ENCODE measurements at regions not wholly inside any gene's neighbourhood (a gene's known extent, or its start where the extent isn't known, plus 50 kb on each side); places are given as distances from the start of the nearest gene placed in this dataset.

DNA sequence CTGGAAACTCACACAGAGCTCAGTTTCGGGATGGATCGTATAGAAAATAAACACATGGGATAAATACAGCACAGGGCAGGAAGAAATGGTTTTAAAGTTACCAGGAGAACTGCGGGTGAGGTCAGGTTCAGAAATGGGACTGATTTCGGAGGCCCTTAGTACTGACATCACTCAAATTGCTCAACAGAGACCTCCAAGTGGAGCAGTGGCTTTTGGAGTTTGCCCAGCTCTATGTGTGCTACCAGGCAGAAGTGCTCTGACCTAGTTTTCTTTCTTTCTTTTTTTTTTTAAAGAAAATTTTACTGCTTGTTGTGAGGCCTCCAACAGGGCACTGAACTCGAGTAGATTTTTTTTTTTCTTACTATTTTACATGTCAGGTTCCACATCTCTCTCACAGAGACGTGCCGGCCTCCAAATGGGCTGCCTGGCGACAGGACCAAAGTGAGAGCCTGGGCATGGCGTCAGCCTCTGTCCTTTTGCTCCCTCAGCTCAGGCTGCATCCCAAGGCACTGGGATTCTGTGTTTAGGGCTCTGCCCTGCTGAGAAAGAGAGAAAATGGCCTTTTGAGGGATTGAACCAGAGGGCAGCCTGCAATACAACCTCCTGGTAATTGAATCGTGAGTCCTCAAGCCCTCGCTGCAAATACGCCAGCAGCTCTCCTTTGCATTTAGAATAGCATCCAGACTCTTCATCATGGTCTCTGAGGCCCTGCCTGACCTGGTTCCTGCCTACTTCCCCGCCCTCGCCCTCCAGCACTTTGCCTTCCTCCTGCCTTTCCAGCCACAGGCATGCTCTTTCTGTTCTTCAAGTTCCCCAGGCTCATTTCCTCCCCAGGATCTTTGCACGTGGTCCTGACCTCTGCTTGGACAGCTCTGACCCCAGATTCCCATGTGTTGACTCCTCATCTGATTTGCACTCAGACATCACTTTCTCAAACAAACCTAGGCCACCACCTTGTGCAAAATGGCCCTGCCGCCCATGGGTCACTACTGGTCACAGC lies 173.5 kb downstream of the FGF1 start:
- H3K4me1 ChIP-seq (ENCODE audit: control insufficient read depth, extremely low read depth, insufficient read depth, low read length), result peaks cover 52% of the 10 kb centered on the region
- no peaks in the 10 kb centered on the region for H3K9me1 ChIP-seq (replicated peaks; ENCODE audit: control insufficient read depth, extremely low read depth, insufficient read depth, low read length)
- H3K4me3 ChIP-seq (replicated peaks in 1 of 3; ENCODE audit: insufficient read depth in 1 of 3, low read depth in 1 of 3, low read length in 3 of 3), result no peak overlapping the region
- CTCF ChIA-PET, result interaction anchor here (1.4 kb wide), 1 partner anchor 31 kb away, joined by 3 read pairs; no protein-coding TSS in a partner anchor
- dilution Hi-C loops (cut with MboI; ENCODE audit: extremely low pct_ligation_motif_present, low sequenced_read_pairs), result no loop called here
- POLR2A ChIA-PET, result interaction anchor here (0.6 kb wide), 1 partner anchor 196 kb away, joined by 3 read pairs; no protein-coding TSS in a partner anchor
- DNase-seq (ENCODE audit: low read depth, low spot score), result no peak
- no peak overlapping the region for H3K4me2 ChIP-seq (ENCODE audit: insufficient read depth, low read length)
- H3K27me3 ChIP-seq (ENCODE audit: control insufficient read depth in 2 of 2, insufficient read depth in 2 of 2, low read length in 2 of 2), result no peaks in the 10 kb centered on the region
- H4K20me1 ChIP-seq (replicated peaks; ENCODE audit: control insufficient read depth, extremely low read depth, insufficient read depth, low read length), result no peaks in the 10 kb centered on the region
- TF ChIP-seq POLR2AphosphoS5 (IDR thresholded peaks at IDR 0.05; ENCODE audit: insufficient read depth, low read depth, low read length) (peak; percentile 49), JUN (IDR thresholded peaks at IDR 0.05; ENCODE audit: borderline replicate concordance, insufficient read depth, insufficient read length, low read depth) (no peak), GATA2 (IDR thresholded peaks at IDR 0.05; ENCODE audit: insufficient read depth, insufficient read length, low read depth, low read length) (peak; percentile 65), MYC (IDR thresholded peaks at IDR 0.05; ENCODE audit: low read depth, low read length) (no peak)
- TF ChIP-seq, protein P1, sequence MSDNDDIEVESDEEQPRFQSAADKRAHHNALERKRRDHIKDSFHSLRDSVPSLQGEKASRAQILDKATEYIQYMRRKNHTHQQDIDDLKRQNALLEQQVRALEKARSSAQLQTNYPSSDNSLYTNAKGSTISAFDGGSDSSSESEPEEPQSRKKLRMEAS (IDR thresholded peaks at IDR 0.05; ENCODE audit: insufficient read depth, insufficient read length), result peak; percentile 57
- H3K79me2 ChIP-seq (ENCODE audit: control insufficient read depth, insufficient read depth, low read length), result no peaks in the 10 kb centered on the region
- H2AFZ ChIP-seq (ENCODE audit: low read depth, low read length), result no peak overlapping the region
- no peak overlapping the region for H3K9ac ChIP-seq (replicated peaks; ENCODE audit: extremely low read depth, insufficient read depth, low read length)
- peak; percentile 59 for FAIRE-seq
- no peaks in the 10 kb centered on the region for H3K36me3 ChIP-seq (ENCODE audit: control insufficient read depth in 2 of 2, extremely low read depth in 1 of 2, insufficient read depth in 2 of 2, low read length in 2 of 2)
- H3K9me3 ChIP-seq (replicated peaks; ENCODE audit: control insufficient read depth, insufficient read depth, low read length), result no peaks in the 10 kb centered on the region
- no TSS peak for BruUV-seq (replicated peaks)
- no peak overlapping the region for H3K27ac ChIP-seq (ENCODE audit: insufficient read depth, low read depth, low read length)
- intact Hi-C loops (cut with micrococcal nuclease), result no loop called here

DNA sequence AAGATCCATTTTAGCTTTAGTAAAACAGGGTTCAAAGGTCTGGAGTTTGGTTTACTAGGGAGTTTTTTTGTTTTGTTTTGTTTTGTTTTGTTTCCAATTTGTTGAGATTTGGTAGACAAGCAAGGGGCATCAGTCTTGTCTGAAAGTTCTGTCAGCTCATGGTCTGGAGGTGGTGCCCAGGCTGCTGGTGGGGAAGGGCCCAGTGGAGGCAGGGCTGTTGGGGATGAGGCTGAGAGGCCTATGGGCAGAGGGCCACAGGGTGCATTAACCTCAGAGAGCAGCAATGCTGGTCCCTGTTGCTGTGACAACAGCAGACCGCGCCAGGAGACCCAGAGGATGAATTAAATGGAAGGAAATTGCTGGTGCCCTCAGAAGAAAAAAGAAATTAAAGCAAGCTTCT lies 174.5 kb downstream of the FGF1 start:
- H3K9me3 ChIP-seq (replicated peaks; ENCODE audit: control insufficient read depth, insufficient read depth, low read length), result no peaks in the 10 kb centered on the region
- H3K27me3 ChIP-seq (ENCODE audit: control insufficient read depth in 2 of 2, insufficient read depth in 2 of 2, low read length in 2 of 2), result no peaks in the 10 kb centered on the region
- H3K4me3 ChIP-seq (replicated peaks in 1 of 3; ENCODE audit: insufficient read depth in 1 of 3, low read depth in 1 of 3, low read length in 3 of 3), result no peak overlapping the region
- no peaks in the 10 kb centered on the region for H3K9me1 ChIP-seq (replicated peaks; ENCODE audit: control insufficient read depth, extremely low read depth, insufficient read depth, low read length)
- DNase-seq (ENCODE audit: low read depth, low spot score) (no peak), FAIRE-seq (no peak)
- peaks cover 52% of the 10 kb centered on the region for H3K4me1 ChIP-seq (ENCODE audit: control insufficient read depth, extremely low read depth, insufficient read depth, low read length)
- no peak overlapping the region for H3K4me2 ChIP-seq (ENCODE audit: insufficient read depth, low read length)
- no TSS peak for BruUV-seq (replicated peaks)
- no peak overlapping the region for H3K27ac ChIP-seq (ENCODE audit: insufficient read depth, low read depth, low read length)
- no peaks in the 10 kb centered on the region for H3K36me3 ChIP-seq (ENCODE audit: control insufficient read depth in 2 of 2, extremely low read depth in 1 of 2, insufficient read depth in 2 of 2, low read length in 2 of 2)
- H3K79me2 ChIP-seq (ENCODE audit: control insufficient read depth, insufficient read depth, low read length), result no peaks in the 10 kb centered on the region
- TF ChIP-seq CTCF (IDR thresholded peaks at IDR 0.05; ENCODE audit: extremely low read depth in 1 of 2, insufficient read depth in 1 of 2, low read depth in 1 of 2, low read length in 2 of 2) (no peak), POLR2A (IDR thresholded peaks at IDR 0.05; ENCODE audit: low read depth, low read length) (no peak), MYC (IDR thresholded peaks at IDR 0.05; ENCODE audit: low read depth, low read length) (no peak), EZH2 (IDR thresholded peaks at IDR 0.05; ENCODE audit: borderline replicate concordance, low read depth, low read length, severe bottlenecking) (no peak), JUN (IDR thresholded peaks at IDR 0.05; ENCODE audit: borderline replicate concordance, insufficient read depth, insufficient read length, low read depth) (no peak), GATA2 (IDR thresholded peaks at IDR 0.05; ENCODE audit: insufficient read depth, insufficient read length, low read depth, low read length) (no peak), FOS (IDR thresholded peaks at IDR 0.05; ENCODE audit: borderline replicate concordance, insufficient read depth, low read length) (no peak), POLR2AphosphoS5 (IDR thresholded peaks at IDR 0.05; ENCODE audit: insufficient read depth, low read depth, low read length) (no peak)
- TF ChIP-seq, protein P1 (IDR thresholded peaks at IDR 0.05; ENCODE audit: insufficient read depth, insufficient read length), result no peak
- ChIA-PET CTCF (no interaction called here), POLR2A (no interaction called here)
- no peak overlapping the region for H3K9ac ChIP-seq (replicated peaks; ENCODE audit: extremely low read depth, insufficient read depth, low read length)
- dilution Hi-C loops (cut with MboI; ENCODE audit: extremely low pct_ligation_motif_present, low sequenced_read_pairs), result no loop called here
- intact Hi-C loops (cut with micrococcal nuclease), result no loop called here
- H4K20me1 ChIP-seq (replicated peaks; ENCODE audit: control insufficient read depth, extremely low read depth, insufficient read depth, low read length), result no peaks in the 10 kb centered on the region
- H2AFZ ChIP-seq (ENCODE audit: low read depth, low read length), result no peak overlapping the region
